Glutamatergic neuron (in vitro differentiated cells): ENCODE measurements at regions not wholly inside any gene's neighbourhood (a gene's known extent, or its start where the extent isn't known, plus 50 kb on each side); places are given as distances from the start of the nearest gene placed in this dataset.
"Not testable (repeated sequence)": the region's sequence is repeated elsewhere in the genome, so short reads cannot be mapped to it uniquely, and the experiment has no call there.

Experiments used
- DNase-seq: peaks from one replicate; pipeline ENCODE4 v3.0.0; 2022
- H3K27ac Mint-ChIP-seq: one replicate; pipeline ENCODE4 v1.8.0; 2020; ENCODE audit warnings: mild to moderate bottlenecking, mixed read lengths, inconsistent platforms; ENCODE audit not compliant: unreplicated experiment
- H3K27me3 Mint-ChIP-seq: one replicate; pipeline ENCODE4 v1.8.0; 2020; ENCODE audit warnings: mild to moderate bottlenecking, moderate library complexity, mixed read lengths, inconsistent platforms; ENCODE audit not compliant: unreplicated experiment
- H3K36me3 Mint-ChIP-seq: one replicate; pipeline ENCODE4 v1.8.0; 2020; ENCODE audit warnings: mild to moderate bottlenecking, mixed read lengths, inconsistent platforms; ENCODE audit not compliant: unreplicated experiment
- H3K4me1 Mint-ChIP-seq: one replicate; pipeline ENCODE4 v1.8.0; 2020; ENCODE audit warnings: mild to moderate bottlenecking, low read depth, mixed read lengths, inconsistent platforms; ENCODE audit not compliant: unreplicated experiment
- H3K4me3 Mint-ChIP-seq: one replicate; pipeline ENCODE4 v1.8.0; 2020; ENCODE audit warnings: mild to moderate bottlenecking, mixed read lengths, inconsistent platforms; ENCODE audit not compliant: unreplicated experiment
- H3K9me3 Mint-ChIP-seq: one replicate; pipeline ENCODE4 v1.8.0; 2020; ENCODE audit warnings: mild to moderate bottlenecking, moderate library complexity, mixed read lengths, inconsistent platforms; ENCODE audit not compliant: unreplicated experiment
- TF ChIP-seq, protein P1 (sequence below): fragments of 200-600 bp; sonication (generic); IDR thresholded peaks from one replicate; pipeline ENCODE4 v1.5.0; 2021; ENCODE audit not compliant: partially characterized antibody, unreplicated experiment

DNA sequence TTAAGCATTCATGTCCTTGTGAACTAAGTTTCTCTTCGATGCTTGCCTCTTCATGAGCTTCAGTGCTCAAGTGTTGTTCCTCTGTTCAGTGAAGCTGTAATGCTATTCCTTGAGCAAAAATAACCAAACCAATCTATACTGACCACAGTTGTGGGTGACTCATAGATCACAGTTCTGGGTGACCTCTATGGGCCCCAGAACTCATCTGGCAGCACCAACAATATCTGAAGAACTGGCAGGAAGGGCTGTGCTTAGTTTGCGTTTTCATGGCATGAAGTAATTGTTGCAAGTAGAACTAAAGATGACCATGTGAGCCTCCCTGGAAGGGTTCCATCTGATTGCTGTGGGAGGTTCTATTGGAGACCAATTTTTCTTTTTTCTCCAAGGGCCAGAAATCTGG lies 106.2 kb downstream of the CCNG2 start:
- Mint-ChIP-seq H3K4me3 (no peak overlapping the region), H3K9me3 (no peaks in the 10 kb centered on the region), H3K27me3 (no peaks in the 10 kb centered on the region), H3K27ac (no peak overlapping the region), H3K36me3 (no peaks in the 10 kb centered on the region), H3K4me1 (no peaks in the 10 kb centered on the region)
- no peak for DNase-seq
- TF ChIP-seq, protein P1, sequence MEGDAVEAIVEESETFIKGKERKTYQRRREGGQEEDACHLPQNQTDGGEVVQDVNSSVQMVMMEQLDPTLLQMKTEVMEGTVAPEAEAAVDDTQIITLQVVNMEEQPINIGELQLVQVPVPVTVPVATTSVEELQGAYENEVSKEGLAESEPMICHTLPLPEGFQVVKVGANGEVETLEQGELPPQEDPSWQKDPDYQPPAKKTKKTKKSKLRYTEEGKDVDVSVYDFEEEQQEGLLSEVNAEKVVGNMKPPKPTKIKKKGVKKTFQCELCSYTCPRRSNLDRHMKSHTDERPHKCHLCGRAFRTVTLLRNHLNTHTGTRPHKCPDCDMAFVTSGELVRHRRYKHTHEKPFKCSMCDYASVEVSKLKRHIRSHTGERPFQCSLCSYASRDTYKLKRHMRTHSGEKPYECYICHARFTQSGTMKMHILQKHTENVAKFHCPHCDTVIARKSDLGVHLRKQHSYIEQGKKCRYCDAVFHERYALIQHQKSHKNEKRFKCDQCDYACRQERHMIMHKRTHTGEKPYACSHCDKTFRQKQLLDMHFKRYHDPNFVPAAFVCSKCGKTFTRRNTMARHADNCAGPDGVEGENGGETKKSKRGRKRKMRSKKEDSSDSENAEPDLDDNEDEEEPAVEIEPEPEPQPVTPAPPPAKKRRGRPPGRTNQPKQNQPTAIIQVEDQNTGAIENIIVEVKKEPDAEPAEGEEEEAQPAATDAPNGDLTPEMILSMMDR: no peak

DNA sequence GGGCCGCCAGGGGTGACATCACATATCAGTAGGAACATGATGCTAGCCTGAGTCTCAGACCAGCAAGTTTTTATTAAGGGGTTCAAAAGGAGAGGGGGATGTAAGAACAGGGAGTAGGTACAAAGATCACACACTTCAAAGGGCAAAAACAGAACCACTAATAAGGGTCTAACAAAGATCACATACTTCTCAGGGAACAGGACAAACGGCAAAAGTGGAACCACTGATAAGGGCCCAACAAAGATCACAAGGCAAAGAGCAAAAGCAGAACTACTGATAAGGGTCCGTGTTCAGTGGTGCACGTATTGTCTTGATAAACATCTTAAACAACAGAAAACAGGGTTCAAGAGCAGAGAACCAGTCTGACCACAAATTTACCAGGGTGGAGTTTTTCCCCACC lies 107.0 kb downstream of the CCNG2 start:
- not testable (repeated sequence) for H3K4me3 Mint-ChIP-seq, H3K4me1 Mint-ChIP-seq, H3K36me3 Mint-ChIP-seq, H3K27ac Mint-ChIP-seq, H3K9me3 Mint-ChIP-seq, DNase-seq, H3K27me3 Mint-ChIP-seq

DNA sequence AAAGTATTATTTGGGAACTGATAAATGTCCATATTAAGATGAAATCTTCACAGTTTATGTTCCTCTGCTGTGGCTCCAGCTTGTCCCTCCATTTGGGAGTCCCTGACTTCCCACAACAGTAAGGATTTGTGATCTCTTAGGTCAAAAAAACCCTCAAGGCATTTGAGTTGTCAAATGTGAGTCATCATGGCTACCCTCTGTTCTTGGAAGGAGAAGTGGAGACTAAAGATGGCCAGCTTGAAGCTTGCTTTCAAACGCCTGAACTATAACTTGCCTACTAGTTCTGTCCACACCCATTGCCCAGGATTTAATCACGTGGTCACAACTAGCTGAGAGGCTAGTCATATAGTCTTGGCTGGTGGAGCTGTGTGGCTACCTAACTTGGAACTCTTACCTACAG lies 107.8 kb downstream of the CCNG2 start:
- H3K27ac Mint-ChIP-seq: no peak overlapping the region
- no peaks in the 10 kb centered on the region for H3K27me3 Mint-ChIP-seq
- no peak overlapping the region for H3K4me3 Mint-ChIP-seq
- no peaks in the 10 kb centered on the region for H3K4me1 Mint-ChIP-seq
- H3K9me3 Mint-ChIP-seq: peaks cover 1% of the 10 kb centered on the region
- H3K36me3 Mint-ChIP-seq: no peaks in the 10 kb centered on the region
- TF ChIP-seq, protein P1: no peak
- DNase-seq: no peak

DNA sequence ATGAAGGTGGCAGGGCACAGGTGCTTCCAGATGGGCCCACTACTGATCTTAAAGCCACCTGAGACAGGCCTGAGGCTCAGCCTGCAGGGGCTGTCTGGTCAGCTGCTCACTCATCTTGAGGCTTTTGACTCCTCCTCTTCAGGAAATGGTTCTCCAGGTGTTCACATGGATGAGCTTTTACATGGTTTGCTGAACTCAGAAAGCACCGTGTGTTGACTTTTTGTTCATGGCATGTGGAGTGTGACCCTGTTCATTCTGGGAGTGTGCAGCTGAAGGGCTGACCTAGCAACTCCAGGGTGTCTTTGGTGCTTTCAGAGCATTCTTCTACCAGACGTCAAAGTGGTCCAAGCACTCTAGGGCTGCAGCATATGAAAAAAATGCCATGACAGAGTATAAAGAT lies 111.1 kb downstream of the CCNG2 start:
- no peak overlapping the region for H3K4me3 Mint-ChIP-seq
- no peaks in the 10 kb centered on the region for H3K4me1 Mint-ChIP-seq
- H3K36me3 Mint-ChIP-seq: no peaks in the 10 kb centered on the region
- H3K27ac Mint-ChIP-seq: no peak overlapping the region
- DNase-seq: no peak
- peaks cover 1% of the 10 kb centered on the region for H3K9me3 Mint-ChIP-seq
- TF ChIP-seq, protein P1: no peak
- no peaks in the 10 kb centered on the region for H3K27me3 Mint-ChIP-seq

DNA sequence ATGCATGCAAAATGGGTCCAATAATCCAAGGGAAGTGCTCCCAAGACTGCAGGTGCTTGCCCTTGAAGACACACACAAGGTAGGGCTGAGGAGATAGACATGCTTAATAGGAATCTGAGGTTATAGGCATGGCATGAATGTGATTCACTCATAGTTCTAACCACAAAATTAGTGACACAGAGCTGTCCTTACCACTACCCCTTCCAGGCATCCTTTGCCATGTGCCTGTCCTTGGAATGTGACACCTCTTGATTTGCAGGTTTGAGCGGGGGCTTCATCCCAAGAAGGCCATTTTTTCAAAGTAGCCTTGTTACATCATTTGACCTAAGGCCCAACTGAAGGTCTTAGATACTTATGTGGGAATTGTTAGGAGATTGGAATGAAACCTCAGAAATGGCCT lies 112.5 kb downstream of the CCNG2 start:
- Mint-ChIP-seq H3K4me1 (no peaks in the 10 kb centered on the region), H3K27me3 (no peaks in the 10 kb centered on the region), H3K36me3 (no peaks in the 10 kb centered on the region), H3K9me3 (peaks cover 1% of the 10 kb centered on the region), H3K4me3 (no peak overlapping the region), H3K27ac (no peak overlapping the region)
- TF ChIP-seq, protein P1: no peak
- DNase-seq: no peak

DNA sequence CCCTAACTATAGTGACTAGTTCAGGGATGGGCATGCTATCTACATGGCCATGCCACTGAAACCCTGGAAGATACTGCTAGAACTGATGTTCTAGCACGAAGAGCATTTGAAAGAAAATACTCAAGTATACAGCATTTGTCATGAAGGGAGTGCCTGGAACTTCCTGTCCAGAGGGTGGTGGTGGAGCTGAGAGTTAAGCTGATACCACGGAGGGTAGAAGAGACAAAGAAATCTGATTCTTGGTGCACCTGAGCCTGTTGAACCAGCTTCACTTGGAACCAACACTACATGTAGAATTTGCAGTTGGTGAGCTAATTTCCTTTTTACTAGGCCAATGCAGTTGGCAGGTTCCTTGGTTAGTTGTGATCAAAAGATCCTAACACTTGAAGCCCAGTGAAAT lies 116.4 kb downstream of the CCNG2 start:
- no peak overlapping the region for H3K4me3 Mint-ChIP-seq
- no peaks in the 10 kb centered on the region for H3K27me3 Mint-ChIP-seq
- no peaks in the 10 kb centered on the region for H3K36me3 Mint-ChIP-seq
- H3K9me3 Mint-ChIP-seq: peaks cover under 1% of the 10 kb centered on the region
- no peak for DNase-seq
- H3K27ac Mint-ChIP-seq: no peak overlapping the region
- TF ChIP-seq, protein P1: no peak
- H3K4me1 Mint-ChIP-seq: no peaks in the 10 kb centered on the region

DNA sequence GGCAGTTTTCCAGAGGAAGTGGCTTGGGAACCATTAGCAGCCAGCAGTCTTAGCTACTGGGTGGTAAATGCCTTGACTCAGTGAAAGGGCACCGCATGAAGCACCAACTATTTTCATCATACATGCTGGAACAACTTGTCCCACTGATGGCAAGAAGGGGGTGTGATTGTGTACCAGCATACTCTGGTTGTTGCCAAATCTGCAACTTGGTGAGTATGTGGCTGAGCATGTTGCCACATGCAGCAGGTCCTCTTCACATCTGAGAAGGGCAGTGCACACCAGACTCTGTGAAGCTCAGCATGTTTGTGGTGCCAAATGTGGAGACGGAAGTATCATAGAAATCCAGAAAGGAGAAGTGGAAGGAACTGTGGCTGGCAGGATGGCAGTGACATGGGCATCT lies 122.1 kb downstream of the CCNG2 start:
- H3K4me1 Mint-ChIP-seq, H3K27ac Mint-ChIP-seq, H3K27me3 Mint-ChIP-seq, H3K4me3 Mint-ChIP-seq, H3K9me3 Mint-ChIP-seq, DNase-seq, H3K36me3 Mint-ChIP-seq: not testable (repeated sequence)
